CD4-positive, alpha-beta T cell (primary cell): ENCODE measurements at regions not wholly inside any gene's neighbourhood (a gene's known extent, or its start where the extent isn't known, plus 50 kb on each side); places are given as distances from the start of the nearest gene placed in this dataset.

Experiments
- ATAC-seq: fragments of 200-7000 bp; cut with Tn5 transposase; one replicate; pipeline ENCODE4 v1.10.0; 2022; ENCODE audit warnings: mild to moderate bottlenecking; ENCODE audit not compliant: poor library complexity
- CTCF ChIA-PET: fragments of 350-600 bp; sonication (Branson Sonifier 250); formaldehyde crosslinking; loops from one replicate; lab custom pipeline; 2021; ENCODE audit warnings: antibody characterized with exemption, inconsistent platforms; lab: Charles Lee
- POLR2A ChIA-PET: fragments of 350-600 bp; sonication (Branson Sonifier 250); formaldehyde crosslinking; loops from one replicate; lab custom pipeline; 2021; ENCODE audit warnings: antibody characterized with exemption, inconsistent platforms; lab: Charles Lee
- DNase-seq, 14 experiments: peaks; one replicate each; pipeline ENCODE4 v3.0.0-alpha.2; 2013 to 2020; ENCODE audit warnings: mixed read lengths in 2 of 14
- H3K27ac ChIP-seq, 2 donors: one replicate each; pipeline versions ENCODE4 v1.5.1 to v1.7.0; 2013; ENCODE audit warnings: low read length in 2 of 2, low read depth in 1 of 2, mild to moderate bottlenecking in 1 of 2
- H3K27me3 ChIP-seq, 2 experiments: 1 replicate in 1 of 2; 2 replicates in 1 of 2; pipeline versions ENCODE4 v1.6.1 to v1.7.0; 2013; ENCODE audit warnings: low read length in 2 of 2, control low read depth in 1 of 2, mild to moderate bottlenecking in 1 of 2, moderate library complexity in 1 of 2; ENCODE audit not compliant: insufficient read depth in 2 of 2, control insufficient read depth in 1 of 2
- H3K36me3 ChIP-seq: one replicate; pipeline ENCODE4 v1.6.1; 2013; ENCODE audit warnings: low read length, control low read depth; ENCODE audit not compliant: insufficient read depth
- H3K4me1 ChIP-seq: one replicate; pipeline ENCODE4 v1.6.1; 2013; ENCODE audit warnings: low read length, control low read depth; ENCODE audit not compliant: insufficient read depth
- H3K4me3 ChIP-seq: one replicate; pipeline ENCODE4 v1.5.1; 2013; ENCODE audit warnings: mild to moderate bottlenecking, low read length, moderate library complexity
- H3K9me3 ChIP-seq, 2 experiments: 1 replicate in 1 of 2; 2 replicates in 1 of 2; pipeline versions ENCODE4 v1.6.1 to v1.7.0; 2013; ENCODE audit warnings: low read length in 2 of 2, mild to moderate bottlenecking in 2 of 2, control low read depth in 1 of 2, moderate library complexity in 1 of 2; ENCODE audit not compliant: control insufficient read depth in 1 of 2, insufficient read depth in 1 of 2
- H3K27ac Mint-ChIP-seq: one replicate; pipeline ENCODE4 v1.8.0; 2020; ENCODE audit warnings: mixed read lengths
- H3K27me3 Mint-ChIP-seq: one replicate; pipeline ENCODE4 v1.8.0; 2021; ENCODE audit warnings: mixed read lengths
- H3K36me3 Mint-ChIP-seq: one replicate; pipeline ENCODE4 v1.8.0; 2021; ENCODE audit warnings: low read depth, mixed read lengths
- H3K4me1 Mint-ChIP-seq: one replicate; pipeline ENCODE4 v1.8.0; 2021; ENCODE audit warnings: low read depth, mixed read lengths
- H3K4me3 Mint-ChIP-seq: one replicate; pipeline ENCODE4 v1.8.0; 2020; ENCODE audit warnings: mild to moderate bottlenecking, mixed read lengths
- H3K9me3 Mint-ChIP-seq: one replicate; pipeline ENCODE4 v1.8.0; 2020; ENCODE audit warnings: mixed read lengths
- intact Hi-C, 2 experiments: fragments of 100-400 bp; cut with DNase I in 1 of 2; cut with micrococcal nuclease in 1 of 2; formaldehyde crosslinking; loops; one replicate each; pipeline versions ENCODE4 v1.15.1 to v1.9.0; 2023 to 2025; cut with DNase I, micrococcal nuclease
- TF ChIP-seq, protein P1 (sequence below): fragments of 200-600 bp; IDR thresholded peaks from one replicate; pipeline ENCODE4 v1.8.0; 2022; ENCODE audit warnings: antibody characterized with exemption, mild to moderate bottlenecking

DNA sequence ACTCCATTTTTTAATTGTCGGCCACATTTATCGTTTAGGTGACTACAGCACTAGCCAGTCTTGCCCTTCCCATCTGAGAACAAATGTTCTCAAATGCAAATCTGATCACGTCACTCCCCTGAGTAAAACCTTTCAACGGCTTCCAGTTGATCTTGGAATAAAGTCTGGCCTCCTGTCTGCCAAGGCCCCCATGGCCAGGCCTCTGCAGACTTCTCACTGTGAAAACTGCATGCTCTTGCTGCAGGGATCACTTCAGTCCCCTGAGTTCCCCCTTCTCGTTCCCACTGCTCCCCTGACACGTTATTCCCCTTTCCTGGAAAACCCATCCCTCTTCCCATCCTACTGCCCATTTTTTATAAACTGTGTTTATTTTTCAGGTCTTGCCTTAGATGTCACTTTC, 124.1 kb upstream of the NEBL start:
- TF ChIP-seq, protein P1, sequence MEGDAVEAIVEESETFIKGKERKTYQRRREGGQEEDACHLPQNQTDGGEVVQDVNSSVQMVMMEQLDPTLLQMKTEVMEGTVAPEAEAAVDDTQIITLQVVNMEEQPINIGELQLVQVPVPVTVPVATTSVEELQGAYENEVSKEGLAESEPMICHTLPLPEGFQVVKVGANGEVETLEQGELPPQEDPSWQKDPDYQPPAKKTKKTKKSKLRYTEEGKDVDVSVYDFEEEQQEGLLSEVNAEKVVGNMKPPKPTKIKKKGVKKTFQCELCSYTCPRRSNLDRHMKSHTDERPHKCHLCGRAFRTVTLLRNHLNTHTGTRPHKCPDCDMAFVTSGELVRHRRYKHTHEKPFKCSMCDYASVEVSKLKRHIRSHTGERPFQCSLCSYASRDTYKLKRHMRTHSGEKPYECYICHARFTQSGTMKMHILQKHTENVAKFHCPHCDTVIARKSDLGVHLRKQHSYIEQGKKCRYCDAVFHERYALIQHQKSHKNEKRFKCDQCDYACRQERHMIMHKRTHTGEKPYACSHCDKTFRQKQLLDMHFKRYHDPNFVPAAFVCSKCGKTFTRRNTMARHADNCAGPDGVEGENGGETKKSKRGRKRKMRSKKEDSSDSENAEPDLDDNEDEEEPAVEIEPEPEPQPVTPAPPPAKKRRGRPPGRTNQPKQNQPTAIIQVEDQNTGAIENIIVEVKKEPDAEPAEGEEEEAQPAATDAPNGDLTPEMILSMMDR: no peak
- Mint-ChIP-seq H3K4me3 (no peak overlapping the region), H3K27me3 (peaks cover 3% of the 10 kb centered on the region), H3K9me3 (no peaks in the 10 kb centered on the region), H3K27ac (no peak overlapping the region), H3K4me1 (no peaks in the 10 kb centered on the region), H3K36me3 (no peaks in the 10 kb centered on the region)
- H3K36me3 ChIP-seq: no peaks in the 10 kb centered on the region
- H3K9me3 ChIP-seq: peaks cover 0 to 3% of the 10 kb centered on the region in 2 experiments
- H3K27ac ChIP-seq: no peak overlapping the region
- no peak for ATAC-seq
- no peaks in the 10 kb centered on the region for H3K4me1 ChIP-seq
- no peak overlapping the region for H3K4me3 ChIP-seq
- POLR2A ChIA-PET: no interaction called here
- no peaks in the 10 kb centered on the region for H3K27me3 ChIP-seq
- DNase-seq: no peak
- intact Hi-C loops: no loop called here
- CTCF ChIA-PET: no interaction called here

DNA sequence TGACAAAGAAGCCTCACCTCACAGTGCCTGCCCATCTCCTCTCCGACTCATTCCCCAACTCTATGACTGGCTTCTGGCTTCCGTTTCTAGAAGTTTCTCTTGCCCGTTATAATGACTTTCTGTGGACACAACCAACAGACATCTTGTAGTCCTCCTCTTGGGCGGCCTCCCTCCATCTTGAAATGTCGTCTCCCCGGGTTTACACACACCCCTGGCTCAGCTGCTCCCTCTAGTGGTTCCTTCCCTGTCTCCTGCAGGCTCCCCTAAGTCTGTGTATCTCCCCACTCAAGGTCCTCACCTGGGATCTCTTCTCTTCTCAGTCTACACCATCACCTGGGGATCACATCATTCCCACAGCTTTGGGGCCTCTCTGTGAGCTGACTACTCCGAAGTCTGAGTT, 123.4 kb upstream of the NEBL start:
- peak in 4 of 14 experiments; percentile 1 to 11 (median 4) for DNase-seq
- intact Hi-C loops: no loop called here
- no peaks in the 10 kb centered on the region for H3K36me3 Mint-ChIP-seq
- peaks cover 0 to 3% of the 10 kb centered on the region in 2 experiments for H3K9me3 ChIP-seq
- no peaks in the 10 kb centered on the region for H3K36me3 ChIP-seq
- H3K4me3 ChIP-seq: no peak overlapping the region
- no peaks in the 10 kb centered on the region for H3K9me3 Mint-ChIP-seq
- no peaks in the 10 kb centered on the region for H3K27me3 ChIP-seq
- TF ChIP-seq, protein P1: no peak
- peaks cover 3% of the 10 kb centered on the region for H3K27me3 Mint-ChIP-seq
- no peaks in the 10 kb centered on the region for H3K4me1 ChIP-seq
- H3K4me3 Mint-ChIP-seq: no peak overlapping the region
- no peaks in the 10 kb centered on the region for H3K4me1 Mint-ChIP-seq
- H3K27ac ChIP-seq: no peak overlapping the region
- ATAC-seq: no peak
- H3K27ac Mint-ChIP-seq: no peak overlapping the region
- ChIA-PET CTCF (no interaction called here), POLR2A (no interaction called here)

DNA sequence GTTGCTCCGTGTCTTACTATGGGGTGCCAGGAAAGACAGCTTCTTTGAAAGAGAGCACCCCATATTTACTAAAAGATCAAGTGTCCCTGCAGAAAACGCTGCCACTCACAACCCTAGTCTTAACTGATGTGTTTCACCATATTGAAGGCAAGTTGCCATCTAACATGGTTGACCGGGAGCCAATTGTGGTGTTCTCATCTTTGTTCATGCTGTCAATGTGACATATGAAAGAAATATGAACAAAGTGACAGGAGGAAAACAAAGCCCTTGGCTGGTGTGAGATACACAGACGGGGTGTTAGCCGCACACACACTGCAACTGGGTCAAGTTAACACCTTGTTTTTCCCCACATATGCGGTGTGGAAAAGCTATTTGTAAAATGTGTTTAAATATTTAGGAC, 122.3 kb upstream of the NEBL start:
- intact Hi-C loops: no loop called here
- ChIA-PET CTCF (interaction anchor here (0.6 kb wide), 1 partner anchor 96 kb away, joined by 3 read pairs; no protein-coding TSS in a partner anchor), POLR2A (no interaction called here)
- Histone ChIP-seq H3K27ac (no peak overlapping the region), H3K4me3 (no peak overlapping the region), H3K4me1 (no peaks in the 10 kb centered on the region), H3K9me3 (peaks cover 0 to 3% of the 10 kb centered on the region in 2 experiments), H3K36me3 (no peaks in the 10 kb centered on the region), H3K27me3 (no peaks in the 10 kb centered on the region)
- Mint-ChIP-seq H3K4me3 (no peak overlapping the region), H3K9me3 (no peaks in the 10 kb centered on the region), H3K4me1 (no peaks in the 10 kb centered on the region), H3K36me3 (no peaks in the 10 kb centered on the region), H3K27ac (no peak overlapping the region), H3K27me3 (peaks cover 3% of the 10 kb centered on the region)
- TF ChIP-seq, protein P1: no peak
- no peak for ATAC-seq
- no peak for DNase-seq
